ENCODE measurements at regions not wholly inside any gene's neighbourhood (a gene's known extent, or its start where the extent isn't known, plus 50 kb on each side); places are given as distances from the start of the nearest gene placed in this dataset.

GRCh38 chr13:73399347-73400216, 340.8 kb downstream of the KLF5 start:
- WGBS, 2 experiments, result 92% methylated on average over 10 of the region's 10 CpGs
- Histone ChIP-seq H3K4me3 (ENCODE audit: insufficient read depth, low read depth, low read length) (no peak overlapping the region), H3K4me1 (ENCODE audit: control insufficient read depth, insufficient read depth, low read length) (peaks cover 8% of the 10 kb centered on the region), H3K9me3 (ENCODE audit: control insufficient read depth, low read length) (no peaks in the 10 kb centered on the region), H3K36me3 (ENCODE audit: control insufficient read depth, insufficient read depth, low read length) (no peaks in the 10 kb centered on the region), H3K27ac (ENCODE audit: insufficient read depth, low read depth, low read length, poor library complexity, severe bottlenecking) (no peak overlapping the region), H3K27me3 (ENCODE audit: control insufficient read depth, insufficient read depth, low read length, poor library complexity, severe bottlenecking) (no peaks in the 10 kb centered on the region)

DNA sequence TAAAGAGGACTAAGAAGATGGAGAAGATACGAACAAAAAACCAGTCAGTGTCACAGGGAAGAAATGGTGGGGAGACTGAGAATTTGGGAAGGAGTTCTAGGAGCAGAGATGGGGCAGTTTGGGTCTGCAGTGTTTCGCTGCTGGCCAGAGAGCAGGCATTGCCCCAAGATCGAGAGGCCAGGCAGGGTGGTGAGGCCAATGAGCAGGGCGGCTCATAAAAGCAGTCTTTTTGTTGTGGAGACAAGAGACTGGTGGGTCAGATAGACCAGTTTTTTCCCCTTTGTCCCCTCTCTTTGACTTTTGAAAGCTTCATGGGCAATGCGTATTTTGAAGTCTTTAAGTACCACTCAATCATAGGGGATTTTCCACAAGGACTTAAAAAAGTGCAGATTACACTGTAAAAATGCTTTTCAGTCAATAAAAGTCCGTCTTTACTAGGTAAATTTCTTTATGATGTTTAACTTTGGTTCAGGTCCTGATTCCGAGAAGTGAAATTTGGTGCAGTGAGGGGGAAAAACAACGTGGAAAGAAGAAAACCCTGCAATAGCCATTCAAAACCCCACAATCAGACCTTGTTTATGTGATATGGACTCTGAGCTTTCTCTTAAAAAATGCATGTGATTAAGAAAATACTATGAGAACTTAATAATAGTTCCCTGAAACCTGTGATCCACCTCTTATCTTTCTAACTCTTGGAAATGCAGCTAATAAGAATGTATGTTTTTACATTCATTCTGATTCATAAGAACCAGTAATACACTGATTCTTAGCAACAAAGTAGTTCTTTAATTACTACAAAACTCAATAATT, 338.9 kb downstream of the KLF5 start:
- Histone ChIP-seq H3K36me3 (ENCODE audit: control insufficient read depth, insufficient read depth, low read length) (no peaks in the 10 kb centered on the region), H3K9me3 (ENCODE audit: control insufficient read depth, low read length) (no peaks in the 10 kb centered on the region), H3K27me3 (ENCODE audit: control insufficient read depth, insufficient read depth, low read length, poor library complexity, severe bottlenecking) (no peaks in the 10 kb centered on the region), H3K4me1 (ENCODE audit: control insufficient read depth, insufficient read depth, low read length) (peaks cover 8% of the 10 kb centered on the region), H3K4me3 (ENCODE audit: insufficient read depth, low read depth, low read length) (no peak overlapping the region), H3K27ac (ENCODE audit: insufficient read depth, low read depth, low read length, poor library complexity, severe bottlenecking) (no peak overlapping the region)
- WGBS, 2 experiments, result 74 to 79% methylated on average over 7 to 8 of the region's 8 CpGs

DNA sequence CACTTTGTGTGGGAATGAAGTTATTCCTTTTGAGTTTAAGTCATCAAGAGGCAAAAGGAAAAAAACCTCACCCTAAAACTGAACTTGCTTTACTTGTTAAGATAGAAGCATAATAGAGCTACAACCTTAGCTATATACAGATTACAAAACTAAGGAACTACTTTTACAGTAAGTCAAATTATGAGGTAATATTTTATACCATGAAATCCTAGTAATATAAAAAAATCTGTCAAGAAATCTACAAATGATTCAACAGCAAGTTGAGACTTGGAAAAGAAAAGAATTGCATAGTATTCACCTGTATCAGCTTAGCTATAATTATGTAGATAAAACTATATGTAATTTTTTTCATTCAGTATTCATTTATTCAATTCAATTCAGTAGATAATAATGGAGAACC, 335.3 kb downstream of the KLF5 start:
- H3K27ac ChIP-seq (ENCODE audit: insufficient read depth, low read depth, low read length, poor library complexity, severe bottlenecking), result no peak overlapping the region
- H3K9me3 ChIP-seq (ENCODE audit: control insufficient read depth, low read length), result no peaks in the 10 kb centered on the region
- H3K36me3 ChIP-seq (ENCODE audit: control insufficient read depth, insufficient read depth, low read length), result no peaks in the 10 kb centered on the region
- H3K4me1 ChIP-seq (ENCODE audit: control insufficient read depth, insufficient read depth, low read length), result peaks cover 8% of the 10 kb centered on the region
- H3K27me3 ChIP-seq (ENCODE audit: control insufficient read depth, insufficient read depth, low read length, poor library complexity, severe bottlenecking), result no peaks in the 10 kb centered on the region
- H3K4me3 ChIP-seq (ENCODE audit: insufficient read depth, low read depth, low read length), result no peak overlapping the region

DNA sequence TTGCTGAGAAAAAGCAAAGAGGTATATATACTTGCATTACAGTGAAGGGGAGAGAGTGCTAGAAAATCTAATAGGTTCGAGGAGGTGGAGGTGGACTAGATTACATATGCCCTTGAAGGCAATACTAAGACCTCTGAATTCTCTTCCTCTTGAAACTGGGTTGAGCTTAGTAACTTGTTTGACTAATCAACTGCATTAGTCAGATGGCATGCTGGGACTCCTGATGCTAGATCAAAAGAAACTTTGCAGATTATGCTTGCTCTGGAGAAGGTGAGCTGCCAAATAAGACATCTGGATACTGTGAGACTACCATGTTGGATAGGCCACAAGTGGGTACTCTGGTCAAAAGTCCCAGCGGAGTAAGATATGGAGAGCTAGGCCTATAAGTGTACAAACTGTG, 331.3 kb downstream of the KLF5 start:
- no peaks in the 10 kb centered on the region for H3K27me3 ChIP-seq (ENCODE audit: control insufficient read depth, insufficient read depth, low read length, poor library complexity, severe bottlenecking)
- no peaks in the 10 kb centered on the region for H3K9me3 ChIP-seq (ENCODE audit: control insufficient read depth, low read length)
- no peak overlapping the region for H3K4me3 ChIP-seq (ENCODE audit: insufficient read depth, low read depth, low read length)
- H3K27ac ChIP-seq (ENCODE audit: insufficient read depth, low read depth, low read length, poor library complexity, severe bottlenecking), result no peak overlapping the region
- WGBS, 2 experiments, result 97 to 98% methylated on average over 2 of the region's 2 CpGs
- no peaks in the 10 kb centered on the region for H3K36me3 ChIP-seq (ENCODE audit: control insufficient read depth, insufficient read depth, low read length)
- H3K4me1 ChIP-seq (ENCODE audit: control insufficient read depth, insufficient read depth, low read length), result no peaks in the 10 kb centered on the region

DNA sequence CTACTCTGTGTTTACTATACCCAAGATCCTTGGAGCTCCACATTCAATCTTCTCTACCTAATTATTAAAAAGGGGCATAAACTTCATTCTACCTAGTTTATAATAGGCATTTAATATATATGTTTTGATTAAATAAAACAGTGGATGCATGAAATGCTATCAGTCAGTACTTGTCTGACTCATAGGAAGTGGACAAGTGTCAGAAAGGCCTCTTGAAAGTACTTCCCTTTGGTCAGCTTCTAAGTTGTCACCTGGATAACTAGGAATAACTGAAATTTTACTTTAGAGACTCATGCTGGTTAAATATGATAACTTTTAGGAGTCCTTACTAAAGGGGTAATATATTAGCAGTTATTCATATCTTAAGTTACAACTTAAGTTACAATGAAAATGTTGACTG, 329.8 kb downstream of the KLF5 start:
- H3K9me3 ChIP-seq (ENCODE audit: control insufficient read depth, low read length), result no peaks in the 10 kb centered on the region
- H3K36me3 ChIP-seq (ENCODE audit: control insufficient read depth, insufficient read depth, low read length), result no peaks in the 10 kb centered on the region
- no peaks in the 10 kb centered on the region for H3K27me3 ChIP-seq (ENCODE audit: control insufficient read depth, insufficient read depth, low read length, poor library complexity, severe bottlenecking)
- no peak overlapping the region for H3K4me3 ChIP-seq (ENCODE audit: insufficient read depth, low read depth, low read length)
- H3K27ac ChIP-seq (ENCODE audit: insufficient read depth, low read depth, low read length, poor library complexity, severe bottlenecking), result no peak overlapping the region
- H3K4me1 ChIP-seq (ENCODE audit: control insufficient read depth, insufficient read depth, low read length), result no peaks in the 10 kb centered on the region

GRCh38 chr13:73387318-73387717, 328.5 kb downstream of the KLF5 start:
- H3K27ac ChIP-seq (ENCODE audit: insufficient read depth, low read depth, low read length, poor library complexity, severe bottlenecking), result no peak overlapping the region
- H3K4me3 ChIP-seq (ENCODE audit: insufficient read depth, low read depth, low read length), result no peak overlapping the region
- WGBS, 2 experiments, result 83 to 88% methylated on average over 6 of the region's 6 CpGs
- H3K36me3 ChIP-seq (ENCODE audit: control insufficient read depth, insufficient read depth, low read length), result no peaks in the 10 kb centered on the region
- no peaks in the 10 kb centered on the region for H3K4me1 ChIP-seq (ENCODE audit: control insufficient read depth, insufficient read depth, low read length)
- no peaks in the 10 kb centered on the region for H3K27me3 ChIP-seq (ENCODE audit: control insufficient read depth, insufficient read depth, low read length, poor library complexity, severe bottlenecking)
- H3K9me3 ChIP-seq (ENCODE audit: control insufficient read depth, low read length), result no peaks in the 10 kb centered on the region

- no peaks in the 10 kb centered on the region for H3K9me3 ChIP-seq (ENCODE audit: control insufficient read depth, low read length)
- no peaks in the 10 kb centered on the region for H3K36me3 ChIP-seq (ENCODE audit: control insufficient read depth, insufficient read depth, low read length)
- H3K27me3 ChIP-seq (ENCODE audit: control insufficient read depth, insufficient read depth, low read length, poor library complexity, severe bottlenecking), result no peaks in the 10 kb centered on the region
- no peak overlapping the region for H3K27ac ChIP-seq (ENCODE audit: insufficient read depth, low read depth, low read length, poor library complexity, severe bottlenecking)
- no peaks in the 10 kb centered on the region for H3K4me1 ChIP-seq (ENCODE audit: control insufficient read depth, insufficient read depth, low read length)
- H3K4me3 ChIP-seq (ENCODE audit: insufficient read depth, low read depth, low read length), result no peak overlapping the region
Observed at GRCh38 chr13:73385848-73386247, 327.0 kb downstream of the KLF5 start.

- H3K9me3 ChIP-seq (ENCODE audit: control insufficient read depth, low read length), result no peaks in the 10 kb centered on the region
- no peaks in the 10 kb centered on the region for H3K36me3 ChIP-seq (ENCODE audit: control insufficient read depth, insufficient read depth, low read length)
- H3K27me3 ChIP-seq (ENCODE audit: control insufficient read depth, insufficient read depth, low read length, poor library complexity, severe bottlenecking), result no peaks in the 10 kb centered on the region
- 95 to 98% methylated on average over 5 of the region's 5 CpGs for WGBS, 2 experiments
- H3K4me1 ChIP-seq (ENCODE audit: control insufficient read depth, insufficient read depth, low read length), result no peaks in the 10 kb centered on the region
- H3K27ac ChIP-seq (ENCODE audit: insufficient read depth, low read depth, low read length, poor library complexity, severe bottlenecking), result no peak overlapping the region
- no peak overlapping the region for H3K4me3 ChIP-seq (ENCODE audit: insufficient read depth, low read depth, low read length)
Observed at GRCh38 chr13:73372666-73373627, 314.1 kb downstream of the KLF5 start.

DNA sequence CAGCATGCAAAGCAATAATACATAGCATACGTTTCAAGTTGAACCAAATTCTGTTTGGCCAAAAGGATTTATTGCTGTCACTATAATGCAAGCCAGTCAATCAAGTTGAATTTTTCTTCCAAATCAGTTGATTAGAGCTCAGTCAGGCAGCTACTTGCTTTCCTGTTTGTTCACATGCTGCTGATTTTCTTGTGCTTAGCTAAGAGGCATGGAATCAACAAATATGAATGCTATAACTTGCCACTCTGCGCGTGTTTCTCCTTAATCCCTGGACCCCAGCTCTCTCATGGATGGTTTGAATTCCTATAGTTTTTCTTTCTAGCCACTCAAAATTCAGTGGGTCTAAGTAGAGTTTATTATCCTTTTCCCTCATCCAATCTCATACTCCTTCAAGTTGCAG, 311.3 kb downstream of the KLF5 start:
- Histone ChIP-seq H3K4me3 (ENCODE audit: insufficient read depth, low read depth, low read length) (no peak overlapping the region), H3K36me3 (ENCODE audit: control insufficient read depth, insufficient read depth, low read length) (no peaks in the 10 kb centered on the region), H3K27ac (ENCODE audit: insufficient read depth, low read depth, low read length, poor library complexity, severe bottlenecking) (no peak overlapping the region), H3K4me1 (ENCODE audit: control insufficient read depth, insufficient read depth, low read length) (no peaks in the 10 kb centered on the region), H3K9me3 (ENCODE audit: control insufficient read depth, low read length) (no peaks in the 10 kb centered on the region), H3K27me3 (ENCODE audit: control insufficient read depth, insufficient read depth, low read length, poor library complexity, severe bottlenecking) (no peaks in the 10 kb centered on the region)
- 90 to 97% methylated on average over 3 of the region's 3 CpGs for WGBS, 2 experiments

- 93 to 95% methylated on average over 2 of the region's 2 CpGs for WGBS, 2 experiments
- Histone ChIP-seq H3K36me3 (ENCODE audit: control insufficient read depth, insufficient read depth, low read length) (no peaks in the 10 kb centered on the region), H3K27ac (ENCODE audit: insufficient read depth, low read depth, low read length, poor library complexity, severe bottlenecking) (no peak overlapping the region)
Observed at GRCh38 chr13:73369095-73369494, 310.3 kb downstream of the KLF5 start.

More at GRCh38 chr13:73369095-73369494, 310.3 kb downstream of the KLF5 start:
- Histone ChIP-seq H3K9me3 (ENCODE audit: control insufficient read depth, low read length) (no peaks in the 10 kb centered on the region), H3K4me1 (ENCODE audit: control insufficient read depth, insufficient read depth, low read length) (no peaks in the 10 kb centered on the region), H3K27me3 (ENCODE audit: control insufficient read depth, insufficient read depth, low read length, poor library complexity, severe bottlenecking) (no peaks in the 10 kb centered on the region), H3K4me3 (ENCODE audit: insufficient read depth, low read depth, low read length) (no peak overlapping the region)

Data from ectodermal cell (in vitro differentiated cells).